ENCODE measurements at regions not wholly inside any gene's neighbourhood (a gene's known extent, or its start where the extent isn't known, plus 50 kb on each side); places are given as distances from the start of the nearest gene placed in this dataset.

- TF ChIP-seq CTCF (IDR thresholded peaks at IDR 0.05; ENCODE audit: borderline replicate concordance, control extremely low read depth, extremely low read depth, insufficient read depth, missing control alignments) = no peak
- no peak for DNase-seq (ENCODE audit: low spot score)
- in situ Hi-C loops (cut with MboI; ENCODE audit: low sequenced_read_pairs, unreplicated experiment) = no loop called here
Observed at GRCh38 chr6:141151710-141152417, 980.9 kb upstream of the GJE1 start.

- in situ Hi-C loops (cut with MboI; ENCODE audit: low sequenced_read_pairs, unreplicated experiment) = no loop called here
- TF ChIP-seq CTCF (IDR thresholded peaks at IDR 0.05; ENCODE audit: borderline replicate concordance, control extremely low read depth, extremely low read depth, insufficient read depth, missing control alignments) = no peak
- DNase-seq (ENCODE audit: low spot score) = no peak
Observed at GRCh38 chr6:141141870-141142269, 990.9 kb upstream of the GJE1 start.

GRCh38 chr6:141140905-141141304, 991.8 kb upstream of the GJE1 start:
- DNase-seq (ENCODE audit: low spot score) = no peak
- TF ChIP-seq CTCF (IDR thresholded peaks at IDR 0.05; ENCODE audit: borderline replicate concordance, control extremely low read depth, extremely low read depth, insufficient read depth, missing control alignments) = no peak
- in situ Hi-C loops (cut with MboI; ENCODE audit: low sequenced_read_pairs, unreplicated experiment) = no loop called here

- DNase-seq (ENCODE audit: low spot score) = no peak
- TF ChIP-seq CTCF (IDR thresholded peaks at IDR 0.05; ENCODE audit: borderline replicate concordance, control extremely low read depth, extremely low read depth, insufficient read depth, missing control alignments) = no peak
- in situ Hi-C loops (cut with MboI; ENCODE audit: low sequenced_read_pairs, unreplicated experiment) = no loop called here
Observed at GRCh38 chr6:141139461-141139860, 993.3 kb upstream of the GJE1 start.

- DNase-seq (ENCODE audit: low spot score) = no peak
- in situ Hi-C loops (cut with MboI; ENCODE audit: low sequenced_read_pairs, unreplicated experiment) = no loop called here
- TF ChIP-seq CTCF (IDR thresholded peaks at IDR 0.05; ENCODE audit: borderline replicate concordance, control extremely low read depth, extremely low read depth, insufficient read depth, missing control alignments) = no peak
Observed at GRCh38 chr6:141134723-141135122, 998.0 kb upstream of the GJE1 start.

- DNase-seq (ENCODE audit: low spot score) = no peak
- in situ Hi-C loops (cut with MboI; ENCODE audit: low sequenced_read_pairs, unreplicated experiment) = no loop called here
- TF ChIP-seq CTCF (IDR thresholded peaks at IDR 0.05; ENCODE audit: borderline replicate concordance, control extremely low read depth, extremely low read depth, insufficient read depth, missing control alignments) = no peak
Observed at GRCh38 chr6:141133836-141134235, 998.9 kb upstream of the GJE1 start.
